GM12878 (cell line): ENCODE measurements at regions not wholly inside any gene's neighbourhood (a gene's known extent, or its start where the extent isn't known, plus 50 kb on each side); places are given as distances from the start of the nearest gene placed in this dataset.

Experiments
- ATAC-seq: fragments of 200-7000 bp; cut with Tn5 transposase; 3 replicates; pipeline ENCODE4 v1.9.1; 2020; ENCODE audit warnings: mild to moderate bottlenecking, moderate library complexity
- BruUV-seq: library from RNA; stranded (reverse); fragments of 400-500 nt; replicated peaks from 2 replicates; lab custom pipeline; 2021; lab: Mats Ljungman, UMichigan
- CTCF ChIA-PET: fragments of 300-600 bp; sonication (Branson Sonifier 250); formaldehyde crosslinking; extraction: SDS; loops from one replicate; lab custom pipeline; 2021; ENCODE audit warnings: inconsistent platforms; lab: Yijun Ruan, JAX
- POLR2A ChIA-PET: fragments of 350-600 bp; formaldehyde crosslinking; extraction: SDS; loops from one replicate; lab custom pipeline; 2021; ENCODE audit warnings: inconsistent platforms; lab: Charles Lee
- RAD21 ChIA-PET: fragments of 300-600 bp; sonication (Branson Sonifier 250); formaldehyde crosslinking; loops from one replicate; lab custom pipeline; 2023; ENCODE audit warnings: antibody characterized with exemption; ENCODE audit not compliant: unreplicated experiment; lab: Charles Lee
- SMC1A ChIA-PET: fragments of 300-600 bp; sonication (Branson Sonifier 250); formaldehyde crosslinking; loops from one replicate; lab custom pipeline; 2023; ENCODE audit not compliant: unreplicated experiment, uncharacterized antibody; lab: Charles Lee
- DNase-seq: peaks from one replicate; pipeline ENCODE4 v3.0.0-alpha.2; 2011; ENCODE audit warnings: low read depth, low spot score
- FAIRE-seq: peaks from 3 replicates; lab custom pipeline; 2011; peaks lifted over from hg19 to GRCh38; lab: Jason Lieb, UNC
- H2AFZ ChIP-seq: 2 replicates; pipeline ENCODE4 v1.6.0; 2011; ENCODE audit warnings: low read depth, low read length, control low read depth; ENCODE audit not compliant: control insufficient read depth
- H3K27ac ChIP-seq: 2 replicates; pipeline ENCODE4 v1.5.1; 2011; ENCODE audit warnings: control low read depth; ENCODE audit not compliant: control insufficient read depth, insufficient read depth
- H3K27me3 ChIP-seq, 2 experiments: replicated peaks in 1 of 2; 2 replicates each; pipeline versions ENCODE4 v1.6.0 to v1.6.1; 2011; ENCODE audit warnings: low read length in 1 of 2; ENCODE audit not compliant: control insufficient read depth in 2 of 2, insufficient read depth in 2 of 2
- H3K36me3 ChIP-seq, 2 experiments: 2 replicates each; pipeline ENCODE4 v1.5.1; 2011; ENCODE audit warnings: low read length in 1 of 2; ENCODE audit not compliant: control insufficient read depth in 2 of 2, insufficient read depth in 2 of 2
- H3K4me1 ChIP-seq: 2 replicates; pipeline ENCODE4 v1.6.1; 2011; ENCODE audit warnings: mild to moderate bottlenecking, low read length, moderate library complexity, mixed read lengths; ENCODE audit not compliant: control insufficient read depth, insufficient read depth
- H3K4me2 ChIP-seq: 2 replicates; pipeline ENCODE4 v1.6.0; 2011; ENCODE audit warnings: control low read depth; ENCODE audit not compliant: control insufficient read depth, insufficient read depth
- H3K4me3 ChIP-seq: fragments of 200-600 bp; sonication (generic); 2 replicates; pipeline ENCODE4 v1.5.1; 2016
- H3K79me2 ChIP-seq: 2 replicates; pipeline ENCODE4 v1.6.0; 2011; ENCODE audit warnings: low read length; ENCODE audit not compliant: control insufficient read depth, insufficient read depth
- H3K9ac ChIP-seq: 2 replicates; pipeline ENCODE4 v1.8.0; 2011; ENCODE audit warnings: low read length, control low read depth, mixed read lengths; ENCODE audit not compliant: control insufficient read depth, insufficient read depth
- H3K9me3 ChIP-seq: replicated peaks from 3 replicates; pipeline ENCODE4 v1.5.1; 2011; ENCODE audit warnings: mild to moderate bottlenecking, low read length; ENCODE audit not compliant: control insufficient read depth, insufficient read depth
- H4K20me1 ChIP-seq: 2 replicates; pipeline ENCODE4 v1.6.0; 2011; ENCODE audit not compliant: control insufficient read depth, insufficient read depth
- ATF7 ChIP-seq: fragments of 450-650 bp; IDR thresholded peaks from 2 replicates; pipeline ENCODE4 v1.6.1; 2016; ENCODE audit warnings: low read depth, mild to moderate bottlenecking
- BRCA1 ChIP-seq: IDR thresholded peaks from 2 replicates; pipeline ENCODE4 v1.6.1; 2011; ENCODE audit warnings: low read depth, low read length, improper control_type of control experiment
- DPF2 ChIP-seq: fragments of 450-650 bp; IDR thresholded peaks from 2 replicates; pipeline ENCODE4 v1.6.1; 2017; ENCODE audit warnings: mild to moderate bottlenecking
- FOXM1 ChIP-seq: IDR thresholded peaks from 2 replicates; pipeline ENCODE4 v1.6.1; 2012; ENCODE audit warnings: low read depth, mild to moderate bottlenecking, inconsistent platforms, low read length, moderate library complexity
- IRF5 ChIP-seq: fragments of 450-650 bp; IDR thresholded peaks from 2 replicates; pipeline ENCODE4 v1.6.1; 2017; ENCODE audit warnings: borderline replicate concordance
- NR2F1 ChIP-seq: fragments of 450-650 bp; conservative IDR thresholded peaks from 2 replicates; pipeline ENCODE4 v1.6.1; 2017; ENCODE audit warnings: mild to moderate bottlenecking
- PAX8 ChIP-seq: fragments of 450-650 bp; IDR thresholded peaks from 2 replicates; pipeline ENCODE4 v1.6.1; 2017; ENCODE audit warnings: mild to moderate bottlenecking, moderate library complexity
- RAD51 ChIP-seq: fragments of 450-650 bp; IDR thresholded peaks from 2 replicates; pipeline ENCODE4 v1.6.1; 2016; ENCODE audit warnings: moderate library complexity, mild to moderate bottlenecking, inconsistent platforms
- RFX5 ChIP-seq: IDR thresholded peaks from 2 replicates; pipeline ENCODE4 v1.6.1; 2011; ENCODE audit warnings: low read depth, low read length, improper control_type of control experiment
- SKIL ChIP-seq: fragments of 450-650 bp; IDR thresholded peaks from 2 replicates; pipeline ENCODE4 v1.6.1; 2017; ENCODE audit warnings: mild to moderate bottlenecking, low read depth, inconsistent platforms; ENCODE audit not compliant: poor library complexity, severe bottlenecking
- SMC3 ChIP-seq: IDR thresholded peaks from 2 replicates; pipeline ENCODE4 v1.6.1; 2011; ENCODE audit warnings: low read length, improper control_type of control experiment, borderline replicate concordance
- TCF3 ChIP-seq: IDR thresholded peaks from 2 replicates; pipeline ENCODE4 v1.6.1; 2012; ENCODE audit warnings: low read depth, mild to moderate bottlenecking, low read length, borderline replicate concordance; ENCODE audit not compliant: insufficient read depth
- YBX1 ChIP-seq: fragments of 450-650 bp; IDR thresholded peaks from 2 replicates; pipeline ENCODE4 v1.6.1; 2016; ENCODE audit warnings: antibody characterized with exemption
- ZNF687 ChIP-seq: fragments of 450-650 bp; IDR thresholded peaks from 2 replicates; pipeline ENCODE4 v1.6.1; 2017; ENCODE audit warnings: mild to moderate bottlenecking, moderate library complexity
- ZZZ3 ChIP-seq: IDR thresholded peaks from 2 replicates; pipeline ENCODE4 v1.6.1; 2011; ENCODE audit warnings: low read depth; ENCODE audit not compliant: control insufficient read depth, insufficient read length
- WGBS: methylation state at CpG from one replicate; pipeline ENCODE4 v1.1.6; 2016; ENCODE audit warnings: low lambda C conversion rate; ENCODE audit not compliant: insufficient replicate concordance, insufficient coverage; ENCODE audit errors: missing lambda C conversion rate; 5-methylcytosine and 5-hydroxymethylcytosine counted together
- in situ Hi-C: fragments of 300-500 bp; cut with MboI; formaldehyde crosslinking; loops from 9 replicates; pipeline ENCODE4 v1.14.3; 2018; ENCODE audit warnings: mixed read lengths
- intact Hi-C: fragments of 100-400 bp; cut with micrococcal nuclease; formaldehyde crosslinking; loops from one replicate; pipeline ENCODE4 v1.14.2; 2022; ENCODE audit not compliant: unreplicated experiment
- TF ChIP-seq, protein P1 (sequence below): fragments of 450-650 bp; IDR thresholded peaks from 2 replicates; pipeline ENCODE4 v1.6.1; 2016; ENCODE audit warnings: mild to moderate bottlenecking

- no peaks in the 10 kb centered on the region for H3K9me3 ChIP-seq
- ChIA-PET POLR2A (no interaction called here), SMC1A (no interaction called here), RAD21 (no interaction called here), CTCF (no interaction called here)
- H3K4me1 ChIP-seq, result no peaks in the 10 kb centered on the region
- H3K9ac ChIP-seq, result no peak overlapping the region
- no peaks in the 10 kb centered on the region; a peak in 1 of 4 replicates for H3K27me3 ChIP-seq
- H3K4me3 ChIP-seq, result no peak overlapping the region
- no peak overlapping the region for H3K27ac ChIP-seq
- DNase-seq (no peak), ATAC-seq (no peak), FAIRE-seq (no peak)
- no peaks in the 10 kb centered on the region for H4K20me1 ChIP-seq
- intact Hi-C loops (no loop called here), in situ Hi-C loops (no loop called here)
- H3K79me2 ChIP-seq, result no peaks in the 10 kb centered on the region
- no peak overlapping the region for H3K4me2 ChIP-seq
- no peak overlapping the region for H2AFZ ChIP-seq
- no TSS peak for BruUV-seq
- H3K36me3 ChIP-seq, result no peaks in the 10 kb centered on the region
- WGBS, result 34% methylated on average over 10 of the region's 11 CpGs
- TF ChIP-seq ATF7 (no peak), RFX5 (no peak), IRF5 (no peak), FOXM1 (no peak), NR2F1 (no peak), PAX8 (no peak), ZZZ3 (no peak), YBX1 (no peak), ZNF687 (no peak), SMC3 (no peak), BRCA1 (no peak), RAD51 (no peak), TCF3 (no peak), DPF2 (no peak), SKIL (no peak)
- TF ChIP-seq, protein P1, sequence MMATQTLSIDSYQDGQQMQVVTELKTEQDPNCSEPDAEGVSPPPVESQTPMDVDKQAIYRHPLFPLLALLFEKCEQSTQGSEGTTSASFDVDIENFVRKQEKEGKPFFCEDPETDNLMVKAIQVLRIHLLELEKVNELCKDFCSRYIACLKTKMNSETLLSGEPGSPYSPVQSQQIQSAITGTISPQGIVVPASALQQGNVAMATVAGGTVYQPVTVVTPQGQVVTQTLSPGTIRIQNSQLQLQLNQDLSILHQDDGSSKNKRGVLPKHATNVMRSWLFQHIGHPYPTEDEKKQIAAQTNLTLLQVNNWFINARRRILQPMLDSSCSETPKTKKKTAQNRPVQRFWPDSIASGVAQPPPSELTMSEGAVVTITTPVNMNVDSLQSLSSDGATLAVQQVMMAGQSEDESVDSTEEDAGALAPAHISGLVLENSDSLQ, result no peak
These were observed 164.8 kb downstream of the MYCN start for GRCh38 chr2:16104949-16105668.
